C4-2B (cell line): ENCODE measurements at regions not wholly inside any gene's neighbourhood (a gene's known extent, or its start where the extent isn't known, plus 50 kb on each side); places are given as distances from the start of the nearest gene placed in this dataset.

Source experiments
- ZFX ChIP-seq: fragments of 450-650 bp; IDR thresholded peaks from 2 replicates; pipeline ENCODE4 v1.6.1; 2017
- TF ChIP-seq, protein P1 (sequence below): fragments of 450-650 bp; conservative IDR thresholded peaks from 2 replicates; pipeline ENCODE4 v1.5.1; 2017; ENCODE audit warnings: mild to moderate bottlenecking

DNA sequence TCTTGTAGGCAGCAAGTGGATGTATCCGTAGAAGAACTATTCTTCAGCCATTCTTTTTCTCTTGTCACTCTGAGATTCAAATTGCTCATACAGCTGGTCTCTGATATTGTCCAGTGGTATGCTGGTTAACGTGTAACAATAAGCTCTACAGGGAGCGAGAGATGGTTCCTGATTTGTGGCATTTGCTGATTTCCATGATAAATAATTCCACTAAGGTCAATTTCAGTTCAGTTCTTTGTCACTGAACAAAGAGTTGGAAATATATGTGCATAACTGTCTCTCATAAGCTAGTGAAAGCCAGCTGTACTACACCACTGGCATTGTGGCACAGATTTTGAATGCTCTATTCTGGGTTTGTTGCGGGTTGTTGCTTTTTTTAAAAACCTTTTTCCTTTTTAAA lies 131.7 kb downstream of the MTHFS start:
- TF ChIP-seq, protein P1, sequence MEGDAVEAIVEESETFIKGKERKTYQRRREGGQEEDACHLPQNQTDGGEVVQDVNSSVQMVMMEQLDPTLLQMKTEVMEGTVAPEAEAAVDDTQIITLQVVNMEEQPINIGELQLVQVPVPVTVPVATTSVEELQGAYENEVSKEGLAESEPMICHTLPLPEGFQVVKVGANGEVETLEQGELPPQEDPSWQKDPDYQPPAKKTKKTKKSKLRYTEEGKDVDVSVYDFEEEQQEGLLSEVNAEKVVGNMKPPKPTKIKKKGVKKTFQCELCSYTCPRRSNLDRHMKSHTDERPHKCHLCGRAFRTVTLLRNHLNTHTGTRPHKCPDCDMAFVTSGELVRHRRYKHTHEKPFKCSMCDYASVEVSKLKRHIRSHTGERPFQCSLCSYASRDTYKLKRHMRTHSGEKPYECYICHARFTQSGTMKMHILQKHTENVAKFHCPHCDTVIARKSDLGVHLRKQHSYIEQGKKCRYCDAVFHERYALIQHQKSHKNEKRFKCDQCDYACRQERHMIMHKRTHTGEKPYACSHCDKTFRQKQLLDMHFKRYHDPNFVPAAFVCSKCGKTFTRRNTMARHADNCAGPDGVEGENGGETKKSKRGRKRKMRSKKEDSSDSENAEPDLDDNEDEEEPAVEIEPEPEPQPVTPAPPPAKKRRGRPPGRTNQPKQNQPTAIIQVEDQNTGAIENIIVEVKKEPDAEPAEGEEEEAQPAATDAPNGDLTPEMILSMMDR = no peak
- no peak for TF ChIP-seq ZFX
